ENCODE measurements at regions not wholly inside any gene's neighbourhood (a gene's known extent, or its start where the extent isn't known, plus 50 kb on each side); places are given as distances from the start of the nearest gene placed in this dataset.

GRCh38 chr6:16955899-16956298, 146.0 kb upstream of the STMND1 start:
- TF ChIP-seq CTCF (conservative IDR thresholded peaks at IDR 0.05; ENCODE audit: control insufficient read depth, insufficient read depth, low read depth, low read length), result no peak
- no peak overlapping the region for H3K4me3 ChIP-seq (ENCODE audit: control insufficient read depth, low read depth, low read length)

DNA sequence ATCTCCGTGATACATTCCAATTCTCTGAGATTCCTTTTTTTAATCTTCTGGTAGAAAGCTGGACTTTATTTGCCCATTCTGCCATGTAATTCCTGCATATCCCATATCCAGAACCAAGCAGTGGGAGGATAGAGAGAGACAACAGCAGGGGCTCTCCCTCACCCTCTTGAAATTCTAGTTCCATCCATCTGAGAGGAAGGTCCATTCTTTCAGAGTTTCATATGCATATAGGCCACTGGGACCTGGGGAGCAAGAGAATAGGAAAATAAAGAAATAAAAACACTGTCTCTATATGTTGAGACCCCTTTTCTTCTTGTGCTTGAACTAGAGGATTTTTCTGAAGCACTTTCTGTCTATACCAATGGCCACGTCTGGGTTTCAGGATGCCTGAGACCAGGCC, 147.9 kb upstream of the STMND1 start:
- no peak for TF ChIP-seq CTCF (conservative IDR thresholded peaks at IDR 0.05; ENCODE audit: control insufficient read depth, insufficient read depth, low read depth, low read length)
- no peak for DNase-seq (ENCODE audit: low read depth)
- no peak overlapping the region for H3K4me3 ChIP-seq (ENCODE audit: control insufficient read depth, low read depth, low read length)

More at GRCh38 chr6:16955899-16956298, 146.0 kb upstream of the STMND1 start:
- DNase-seq (ENCODE audit: low read depth), result no peak

DNA sequence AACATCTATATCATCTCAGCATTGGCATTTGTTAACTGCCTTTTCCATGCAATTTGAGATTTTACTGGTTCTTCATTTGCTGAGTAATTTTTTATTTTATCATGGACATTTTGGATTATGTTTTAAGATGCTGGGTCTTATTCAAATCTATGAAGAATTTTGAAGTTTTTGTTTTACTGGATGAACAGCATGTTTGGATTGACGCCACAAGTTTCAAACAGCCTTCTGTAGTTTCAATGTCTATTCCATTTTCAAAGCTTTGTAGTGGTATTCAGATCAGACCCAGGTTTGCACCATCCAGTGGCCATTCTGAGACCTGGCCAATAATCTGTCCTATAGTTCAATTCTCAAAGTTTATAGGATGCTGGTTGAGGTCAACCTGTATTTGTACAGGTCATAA, 148.4 kb upstream of the STMND1 start:
- no peak for DNase-seq (ENCODE audit: low read depth)
- no peak for TF ChIP-seq CTCF (conservative IDR thresholded peaks at IDR 0.05; ENCODE audit: control insufficient read depth, insufficient read depth, low read depth, low read length)
- no peak overlapping the region for H3K4me3 ChIP-seq (ENCODE audit: control insufficient read depth, low read depth, low read length)

DNA sequence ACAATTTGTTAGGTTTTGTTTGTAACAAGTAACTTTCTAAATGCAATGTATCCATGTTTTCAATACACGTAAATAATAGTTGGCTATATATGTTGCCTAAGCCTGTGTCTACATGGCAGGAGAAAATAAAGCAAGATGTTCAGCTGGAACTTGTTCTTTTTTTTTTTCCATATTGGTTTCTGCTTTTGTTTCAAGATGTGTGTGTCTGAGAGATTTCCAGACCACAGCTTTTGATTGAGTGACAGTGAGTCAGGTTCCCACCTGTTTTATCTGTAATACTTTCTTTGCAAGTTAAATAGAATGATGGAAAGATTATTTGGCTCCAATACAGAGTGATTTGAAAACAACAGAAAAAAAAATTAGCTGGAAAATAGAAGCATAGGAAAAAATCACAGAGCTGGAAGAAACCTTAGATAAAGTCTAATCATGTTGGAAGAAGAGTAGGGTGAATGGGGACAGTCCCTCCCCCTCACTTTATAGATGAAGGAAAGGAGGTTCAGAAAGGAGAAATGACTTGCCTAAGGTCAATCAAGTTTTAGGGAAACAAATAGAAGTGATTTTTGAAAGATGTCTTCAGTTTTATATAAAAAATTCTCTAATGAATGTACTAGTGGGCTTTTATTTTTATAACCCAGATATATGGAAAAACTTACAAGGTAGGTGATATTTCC, 150.9 kb upstream of the STMND1 start:
- no peak for DNase-seq (ENCODE audit: low read depth)
- H3K4me3 ChIP-seq (ENCODE audit: control insufficient read depth, low read depth, low read length), result no peak overlapping the region
- no peak for TF ChIP-seq CTCF (conservative IDR thresholded peaks at IDR 0.05; ENCODE audit: control insufficient read depth, insufficient read depth, low read depth, low read length)

DNA sequence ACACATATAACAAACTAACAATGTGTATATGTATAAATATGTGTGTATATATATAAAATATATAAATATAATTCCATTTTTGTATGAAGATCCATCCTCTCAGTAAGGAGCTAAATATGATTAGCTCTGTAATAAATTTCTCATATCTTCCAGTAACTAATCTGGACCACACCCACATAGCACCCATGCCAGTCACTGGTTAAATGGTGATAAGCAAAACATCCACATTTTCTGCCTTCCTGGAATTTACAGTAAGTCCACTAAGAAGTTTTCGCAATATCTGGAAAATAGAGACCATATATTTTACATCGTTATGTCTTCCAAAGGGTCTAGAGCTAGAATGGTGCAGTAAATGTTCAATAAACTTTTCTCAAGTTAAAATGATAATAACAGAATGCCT, 151.5 kb upstream of the STMND1 start:
- no peak for DNase-seq (ENCODE audit: low read depth)
- TF ChIP-seq CTCF (conservative IDR thresholded peaks at IDR 0.05; ENCODE audit: control insufficient read depth, insufficient read depth, low read depth, low read length), result no peak
- no peak overlapping the region for H3K4me3 ChIP-seq (ENCODE audit: control insufficient read depth, low read depth, low read length)

GRCh38 chr6:16949716-16950115, 152.1 kb upstream of the STMND1 start:
- no peak for TF ChIP-seq CTCF (conservative IDR thresholded peaks at IDR 0.05; ENCODE audit: control insufficient read depth, insufficient read depth, low read depth, low read length)
- no peak overlapping the region for H3K4me3 ChIP-seq (ENCODE audit: control insufficient read depth, low read depth, low read length)
- peak; percentile 50 for DNase-seq (ENCODE audit: low read depth)

DNA sequence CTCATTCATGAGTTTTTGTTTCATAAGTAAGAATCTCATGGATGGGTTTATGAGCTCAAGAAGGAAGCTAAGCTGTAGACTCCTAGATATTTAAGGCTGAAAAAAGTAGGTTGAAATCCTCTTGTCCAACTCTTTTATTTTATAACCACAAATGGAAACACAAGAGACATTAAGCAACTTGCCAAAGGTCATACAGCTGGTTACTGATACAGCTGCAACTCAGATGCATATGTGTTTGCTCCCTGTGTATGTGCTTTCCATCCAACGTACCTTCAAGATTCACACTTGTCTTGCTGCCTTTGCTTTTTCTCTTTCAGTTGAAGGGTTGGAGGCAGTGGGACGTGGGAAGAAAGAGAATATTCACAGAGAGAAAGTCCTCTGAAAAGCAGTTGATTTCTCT, 153.5 kb upstream of the STMND1 start:
- TF ChIP-seq CTCF (conservative IDR thresholded peaks at IDR 0.05; ENCODE audit: control insufficient read depth, insufficient read depth, low read depth, low read length), result no peak
- no peak overlapping the region for H3K4me3 ChIP-seq (ENCODE audit: control insufficient read depth, low read depth, low read length)
- peak; percentile 63 for DNase-seq (ENCODE audit: low read depth)

All from fibroblast of mammary gland (primary cell).